ENCODE measurements at regions not wholly inside any gene's neighbourhood (a gene's known extent, or its start where the extent isn't known, plus 50 kb on each side); places are given as distances from the start of the nearest gene placed in this dataset.

- TF ChIP-seq GATA2 (IDR thresholded peaks at IDR 0.05; ENCODE audit: low read depth, low read length) (no peak), GATA3 (IDR thresholded peaks at IDR 0.05; ENCODE audit: low read depth, low read length) (no peak)
Observed at GRCh38 chr14:51458563-51458955, 193.2 kb upstream of the FRMD6 start.

All from SH-SY5Y (cell line).